A549 (cell line): ENCODE measurements at regions not wholly inside any gene's neighbourhood (a gene's known extent, or its start where the extent isn't known, plus 50 kb on each side); places are given as distances from the start of the nearest gene placed in this dataset.
A peak's percentile ranks its signal among the peaks of the same experiment; 100 is the strongest.

Experiments
- ATAC-seq, 2 experiments: fragments of 200-7000 bp in 1 of 2; fragments of >200 bp in 1 of 2; cut with Nextera tagmentation in 1 of 2; cut with Tn5 transposase in 1 of 2; 3 replicates each; pipeline versions ENCODE4 v1.8.0 to v1.9.1; 2018 to 2020; ENCODE audit warnings: mild to moderate bottlenecking in 1 of 2, moderate library complexity in 1 of 2
- CTCF ChIA-PET: fragments of 300-600 bp; sonication (Branson Sonifier 250); formaldehyde crosslinking; extraction: SDS; loops from one replicate; lab custom pipeline; 2021; ENCODE audit warnings: antibody characterized with exemption, inconsistent platforms; lab: Yijun Ruan, JAX
- POLR2A ChIA-PET: fragments of 350-600 bp; formaldehyde crosslinking; extraction: SDS; loops from one replicate; lab custom pipeline; 2021; ENCODE audit warnings: antibody characterized with exemption, inconsistent platforms; lab: Yijun Ruan, JAX
- DNase-seq, 2 experiments: peaks; one replicate each; pipeline versions ENCODE4 v3.0.0 to v3.0.0-alpha.2; 2011 to 2016; ENCODE audit warnings: low read depth in 1 of 2, low spot score in 1 of 2
- FAIRE-seq: peaks from 2 replicates; lab custom pipeline; 2011; peaks lifted over from hg19 to GRCh38; lab: Jason Lieb, UNC
- H3K27ac ChIP-seq, 2 experiments: fragments of >200 bp; sonication (Bioruptor Twin); formaldehyde crosslinking; 3 replicates each; pipeline ENCODE4 v1.5.1; 2016 to 2017
- H3K4me1 ChIP-seq: fragments of >200 bp; sonication (Bioruptor Twin); formaldehyde crosslinking; 3 replicates; pipeline ENCODE4 v1.6.1; 2016
- H3K4me2 ChIP-seq: fragments of >200 bp; sonication (Bioruptor Twin); formaldehyde crosslinking; 3 replicates; pipeline ENCODE4 v1.6.1; 2016
- H3K4me3 ChIP-seq: fragments of >200 bp; sonication (Bioruptor Twin); formaldehyde crosslinking; 3 replicates; pipeline ENCODE4 v1.5.1; 2016
- H3K9me3 ChIP-seq: fragments of >200 bp; sonication (Bioruptor Twin); formaldehyde crosslinking; 3 replicates; pipeline ENCODE4 v1.6.1; 2016
- ATOH8 ChIP-seq: fragments of 250-450 bp; sonication (Bioruptor Pico); IDR thresholded peaks from 2 replicates; pipeline ENCODE4 v1.5.0; 2020; ENCODE audit warnings: low read depth, mild to moderate bottlenecking, moderate library complexity
- CBX2 ChIP-seq: fragments of 200-600 bp; sonication (generic); IDR thresholded peaks from 2 replicates; pipeline ENCODE4 v1.6.1; 2016; ENCODE audit warnings: low read depth, mild to moderate bottlenecking, borderline replicate concordance
- CHD2 ChIP-seq: fragments of 150-350 bp; IDR thresholded peaks from 2 replicates; pipeline ENCODE4 v1.6.1; 2014; ENCODE audit warnings: low read length; ENCODE audit not compliant: partially characterized antibody
- CHD4 ChIP-seq: fragments of 200-600 bp; sonication (generic); IDR thresholded peaks from 2 replicates; pipeline ENCODE4 v1.6.1; 2016; ENCODE audit warnings: antibody characterized with exemption, mild to moderate bottlenecking, borderline replicate concordance
- EHF ChIP-seq: fragments of 250-450 bp; sonication (Bioruptor Pico); IDR thresholded peaks from 2 replicates; pipeline ENCODE4 v1.5.0; 2020; ENCODE audit warnings: mild to moderate bottlenecking
- EP300 ChIP-seq, 2 experiments: fragments of >200 bp; sonication (Bioruptor Twin); formaldehyde crosslinking; IDR thresholded peaks; 2 replicates in 1 of 2; 3 replicates in 1 of 2; pipeline ENCODE4 v1.6.1; 2016 to 2017
- HDAC2 ChIP-seq: fragments of 200-600 bp; sonication (generic); IDR thresholded peaks from 2 replicates; pipeline ENCODE4 v1.6.1; 2016
- HEYL ChIP-seq: fragments of 250-450 bp; sonication (Bioruptor Pico); IDR thresholded peaks from 2 replicates; pipeline ENCODE4 v1.8.0; 2021; ENCODE audit warnings: mild to moderate bottlenecking, moderate library complexity
- HOXB13 ChIP-seq: fragments of 250-450 bp; sonication (Bioruptor Pico); IDR thresholded peaks from 2 replicates; pipeline ENCODE4 v1.5.0; 2020; ENCODE audit warnings: low read depth, mild to moderate bottlenecking, moderate library complexity
- JUN ChIP-seq, 2 experiments: fragments of >200 bp; sonication (Bioruptor Twin); formaldehyde crosslinking; IDR thresholded peaks; 2 replicates in 1 of 2; 3 replicates in 1 of 2; pipeline ENCODE4 v1.6.1; 2016 to 2017
- JUNB ChIP-seq: fragments of >200 bp; sonication (Bioruptor Twin); formaldehyde crosslinking; IDR thresholded peaks from 2 replicates; pipeline ENCODE4 v1.6.1; 2016
- KDM1A ChIP-seq: fragments of 200-600 bp; sonication (generic); IDR thresholded peaks from 2 replicates; pipeline ENCODE4 v1.6.1; 2016; ENCODE audit warnings: low read depth, mild to moderate bottlenecking
- KDM5A ChIP-seq: fragments of 200-600 bp; sonication (generic); IDR thresholded peaks from 2 replicates; pipeline ENCODE4 v1.6.1; 2016; ENCODE audit warnings: antibody characterized with exemption, mild to moderate bottlenecking
- MAFK ChIP-seq: fragments of 450-650 bp; IDR thresholded peaks from 2 replicates; pipeline ENCODE4 v1.6.1; 2014; ENCODE audit not compliant: partially characterized antibody
- MAZ ChIP-seq: fragments of 150-350 bp; IDR thresholded peaks from 2 replicates; pipeline ENCODE4 v1.6.1; 2014; ENCODE audit warnings: antibody characterized with exemption, low read depth, low read length, borderline replicate concordance
- MYC ChIP-seq: IDR thresholded peaks from 2 replicates; pipeline ENCODE4 v1.6.1; 2012; ENCODE audit warnings: mild to moderate bottlenecking, inconsistent platforms, low read length, improper control_type of control experiment, borderline replicate concordance
- NFE2L2 ChIP-seq: fragments of 150-350 bp; conservative IDR thresholded peaks from 2 replicates; pipeline ENCODE4 v1.6.1; 2014; ENCODE audit warnings: low read length
- PBX3 ChIP-seq: IDR thresholded peaks from 2 replicates; pipeline ENCODE4 v1.6.1; 2012
- REST ChIP-seq: fragments of 200-600 bp; sonication (generic); IDR thresholded peaks from 2 replicates; pipeline ENCODE4 v1.6.1; 2016; ENCODE audit warnings: antibody characterized with exemption, mild to moderate bottlenecking, moderate library complexity
- RFX5 ChIP-seq: fragments of 450-650 bp; IDR thresholded peaks from 2 replicates; pipeline ENCODE4 v1.7.1; 2014; ENCODE audit warnings: antibody characterized with exemption, mild to moderate bottlenecking, moderate library complexity
- SREBF2 ChIP-seq: fragments of 450-650 bp; IDR thresholded peaks from 2 replicates; pipeline ENCODE4 v1.6.1; 2014; ENCODE audit warnings: mild to moderate bottlenecking, moderate library complexity
- ZNF302 ChIP-seq: fragments of 250-450 bp; sonication (Bioruptor Pico); IDR thresholded peaks from 2 replicates; pipeline ENCODE4 v1.9.0; 2021; ENCODE audit warnings: inconsistent platforms, mild to moderate bottlenecking, moderate library complexity
- WGBS: methylation state at CpG from one replicate; pipeline ENCODE4 v1.1.6; 2017; ENCODE audit errors: missing lambda C conversion rate; 5-methylcytosine and 5-hydroxymethylcytosine counted together
- TF ChIP-seq, protein P1 (sequence below): IDR thresholded peaks from 2 replicates; pipeline ENCODE4 v1.6.1; 2012

DNA sequence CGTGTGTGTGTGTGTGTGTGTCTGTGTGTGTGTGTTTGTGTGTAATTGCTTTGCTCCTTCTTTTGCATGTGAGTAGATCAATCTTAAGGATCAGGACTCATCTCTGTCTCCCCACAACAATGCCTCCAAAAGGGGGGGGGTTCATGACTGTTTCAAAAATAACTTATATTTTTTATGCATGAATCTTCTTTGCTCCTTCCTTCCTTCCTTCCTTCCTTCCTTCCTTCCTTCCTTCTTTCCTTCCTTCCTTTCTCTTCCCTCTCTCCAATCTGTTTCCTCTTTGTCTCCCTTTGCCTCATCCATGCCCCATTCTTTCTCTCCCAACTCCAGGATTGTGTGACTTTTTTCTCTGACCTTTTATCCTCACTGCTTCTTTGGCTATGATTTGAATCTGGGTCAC is 126.4 kb upstream of the OSMR start:
- H3K27ac ChIP-seq, result no peak overlapping the region
- WGBS, result 50% methylated on average over 1 of the region's 1 CpG
- H3K9me3 ChIP-seq, result no peaks in the 10 kb centered on the region
- ChIA-PET CTCF (interaction anchor here (0.6 to 1.8 kb wide), 2 partner anchors 34 to 90 kb away, joined by 3 to 8 read pairs; no protein-coding TSS in a partner anchor), POLR2A (no interaction called here)
- peaks cover 7% of the 10 kb centered on the region; the same call in 2 of the 3 replicates for H3K4me1 ChIP-seq
- H3K4me3 ChIP-seq, result no peak overlapping the region
- DNase-seq (no peak), ATAC-seq (no peak), FAIRE-seq (no peak)
- TF ChIP-seq JUN (IDR thresholded peaks at IDR 0.05), result no peak
- TF ChIP-seq MAFK, result no peak
- TF ChIP-seq PBX3, result no peak
- no peak for TF ChIP-seq CHD2
- no peak for TF ChIP-seq RFX5
- no peak for TF ChIP-seq JUNB
- no peak for TF ChIP-seq EHF (CRISPR knock-in tag)
- no peak for TF ChIP-seq EP300 (IDR thresholded peaks at IDR 0.05)
- TF ChIP-seq KDM1A, result no peak
- TF ChIP-seq, protein P1, sequence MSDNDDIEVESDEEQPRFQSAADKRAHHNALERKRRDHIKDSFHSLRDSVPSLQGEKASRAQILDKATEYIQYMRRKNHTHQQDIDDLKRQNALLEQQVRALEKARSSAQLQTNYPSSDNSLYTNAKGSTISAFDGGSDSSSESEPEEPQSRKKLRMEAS, result no peak
- no peak for TF ChIP-seq ATOH8 (CRISPR knock-in tag)
- no peak for TF ChIP-seq SREBF2
- no peak for TF ChIP-seq HDAC2
- no peak for TF ChIP-seq CBX2
- TF ChIP-seq CHD4, result no peak
- TF ChIP-seq HOXB13 (CRISPR knock-in tag), result no peak
- H3K4me2 ChIP-seq, result no peak overlapping the region

- ChIA-PET CTCF (interaction anchor here (0.9 to 1.6 kb wide), 2 partner anchors 28 to 89 kb away, joined by 3 to 6 read pairs; no protein-coding TSS in a partner anchor), POLR2A (no interaction called here)
- FAIRE-seq (no peak), DNase-seq (peak in 1 of 2 experiments; percentile 7), ATAC-seq (no peak)
- Histone ChIP-seq H3K4me1 (peaks cover 9% of the 10 kb centered on the region; the same call in 2 of the 3 replicates), H3K27ac (no peak overlapping the region), H3K9me3 (no peaks in the 10 kb centered on the region), H3K4me3 (no peak overlapping the region), H3K4me2 (no peak overlapping the region)
- WGBS, result 42% methylated on average over 3 of the region's 3 CpGs
- TF ChIP-seq NFE2L2 (no peak), SREBF2 (no peak), MAZ (no peak), HEYL (no peak), ZNF302 (no peak), KDM5A (no peak), HDAC2 (no peak), MYC (no peak), REST (no peak), HOXB13 (CRISPR knock-in tag) (no peak)
These were observed 125.9 kb upstream of the OSMR start for GRCh38 chr5:38719916-38720315.
